HG02938 (cell line): ENCODE measurements at regions not wholly inside any gene's neighbourhood (a gene's known extent, or its start where the extent isn't known, plus 50 kb on each side); places are given as distances from the start of the nearest gene placed in this dataset.

Experiments used
- ATAC-seq: cut with Tn5 transposase; IDR thresholded peaks from one replicate; pipeline ENCODE4 v1.9.1; 2021; ENCODE audit warnings: mild to moderate bottlenecking, moderate library complexity; ENCODE audit not compliant: unreplicated experiment

GRCh38 chr14:97331526-97331925, 534.3 kb downstream of the VRK1 start:
- ATAC-seq = no peak

GRCh38 chr14:97336179-97336578, 539.0 kb downstream of the VRK1 start:
- no peak for ATAC-seq

GRCh38 chr14:97336816-97337215, 539.6 kb downstream of the VRK1 start:
- ATAC-seq = no peak

GRCh38 chr14:97337267-97337666, 540.1 kb downstream of the VRK1 start:
- no peak for ATAC-seq

GRCh38 chr14:97337670-97338069, 540.5 kb downstream of the VRK1 start:
- ATAC-seq = no peak

GRCh38 chr14:97344666-97345065, 547.5 kb downstream of the VRK1 start:
- no peak for ATAC-seq

GRCh38 chr14:97346675-97347074, 549.5 kb downstream of the VRK1 start:
- ATAC-seq = no peak

- no peak for ATAC-seq
Observed at GRCh38 chr14:97349463-97349862, 552.3 kb downstream of the VRK1 start.

GRCh38 chr14:97349946-97350345, 552.8 kb downstream of the VRK1 start:
- no peak for ATAC-seq

- no peak for ATAC-seq
Observed at GRCh38 chr14:97350415-97350814, 553.2 kb downstream of the VRK1 start.

- ATAC-seq = no peak
Observed at GRCh38 chr14:97350894-97351731, 553.9 kb downstream of the VRK1 start.

GRCh38 chr14:97353102-97353501, 555.9 kb downstream of the VRK1 start:
- ATAC-seq = no peak

- ATAC-seq = no peak
Observed at GRCh38 chr14:97354119-97354722, 557.0 kb downstream of the VRK1 start.

- ATAC-seq = no peak
Observed at GRCh38 chr14:97359341-97359740, 562.2 kb downstream of the VRK1 start.

GRCh38 chr14:97361181-97361580, 564.0 kb downstream of the VRK1 start:
- ATAC-seq = no peak

GRCh38 chr14:97361958-97362357, 564.8 kb downstream of the VRK1 start:
- no peak for ATAC-seq

- no peak for ATAC-seq
Observed at GRCh38 chr14:97366400-97366799, 569.2 kb downstream of the VRK1 start.

GRCh38 chr14:97367278-97367677, 570.1 kb downstream of the VRK1 start:
- ATAC-seq = no peak

- ATAC-seq = no peak
Observed at GRCh38 chr14:97368049-97368448, 570.9 kb downstream of the VRK1 start.

- ATAC-seq = no peak
Observed at GRCh38 chr14:97368900-97369564, 571.9 kb downstream of the VRK1 start.

GRCh38 chr14:97369901-97370300, 572.7 kb downstream of the VRK1 start:
- no peak for ATAC-seq

- no peak for ATAC-seq
Observed at GRCh38 chr14:97376310-97376709, 579.1 kb downstream of the VRK1 start.
